ACC112 (cell line): ENCODE measurements at regions not wholly inside any gene's neighbourhood (a gene's known extent, or its start where the extent isn't known, plus 50 kb on each side); places are given as distances from the start of the nearest gene placed in this dataset.

Source experiments
- H2AFZ ChIP-seq: fragments of 200-600 bp; sonication (generic); one replicate; pipeline ENCODE4 v1.6.0; 2017; ENCODE audit warnings: antibody characterized with exemption, low read length; ENCODE audit not compliant: unreplicated experiment
- H3K27ac ChIP-seq: fragments of 200-600 bp; sonication (generic); 2 replicates; pipeline ENCODE4 v1.5.1; 2014; ENCODE audit warnings: low read depth, mild to moderate bottlenecking, antibody characterized with exemption, low read length, moderate library complexity
- H3K27me3 ChIP-seq: fragments of 200-600 bp; sonication (generic); 2 replicates; pipeline ENCODE4 v1.6.1; 2014; ENCODE audit warnings: mild to moderate bottlenecking, antibody characterized with exemption, low read length, moderate library complexity, mixed read lengths; ENCODE audit not compliant: insufficient read depth
- H3K36me3 ChIP-seq: fragments of 200-600 bp; sonication (generic); 2 replicates; pipeline ENCODE4 v1.6.1; 2016; ENCODE audit warnings: mild to moderate bottlenecking, antibody characterized with exemption, low read length, moderate library complexity, mixed read lengths; ENCODE audit not compliant: insufficient read depth
- H3K4me1 ChIP-seq: fragments of 200-600 bp; sonication (generic); one replicate; pipeline ENCODE4 v1.6.1; 2016; ENCODE audit warnings: low read length, mixed read lengths; ENCODE audit not compliant: insufficient read depth, unreplicated experiment, control insufficient read depth
- H3K4me3 ChIP-seq: fragments of 200-600 bp; sonication (generic); 2 replicates; pipeline ENCODE4 v1.5.1; 2014; ENCODE audit warnings: mild to moderate bottlenecking, low read depth, low read length
- H3K79me2 ChIP-seq: fragments of 200-600 bp; sonication (generic); one replicate; pipeline ENCODE4 v1.6.0; 2016; ENCODE audit warnings: low read length; ENCODE audit not compliant: control insufficient read depth, unreplicated experiment, insufficient read depth

DNA sequence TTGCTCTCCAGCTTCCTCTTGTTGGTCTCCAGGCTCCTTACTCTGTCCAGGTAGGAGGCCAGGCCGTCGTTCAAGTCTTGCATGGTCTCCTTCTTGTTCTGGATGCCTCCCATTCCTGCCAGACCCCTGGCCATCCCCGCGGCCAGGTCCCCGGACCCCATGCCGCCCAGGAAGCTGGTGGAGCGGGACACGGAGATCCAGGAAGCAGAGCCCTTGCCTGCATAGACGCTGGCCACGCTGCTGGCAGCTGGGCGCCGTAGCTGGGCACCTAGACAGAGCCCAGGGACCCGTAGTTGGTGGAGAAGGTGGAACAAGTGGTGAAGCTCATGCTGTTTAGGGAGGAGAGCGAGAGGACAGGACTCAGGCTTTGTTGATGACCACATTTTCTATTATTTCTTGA lies 1584.0 kb upstream of the ACO1 start:
- Histone ChIP-seq H3K27ac (no peak overlapping the region), H2AFZ (no peak overlapping the region), H3K79me2 (no peaks in the 10 kb centered on the region), H3K27me3 (no peaks in the 10 kb centered on the region), H3K36me3 (no peaks in the 10 kb centered on the region), H3K4me3 (no peak overlapping the region), H3K4me1 (no peaks in the 10 kb centered on the region)

DNA sequence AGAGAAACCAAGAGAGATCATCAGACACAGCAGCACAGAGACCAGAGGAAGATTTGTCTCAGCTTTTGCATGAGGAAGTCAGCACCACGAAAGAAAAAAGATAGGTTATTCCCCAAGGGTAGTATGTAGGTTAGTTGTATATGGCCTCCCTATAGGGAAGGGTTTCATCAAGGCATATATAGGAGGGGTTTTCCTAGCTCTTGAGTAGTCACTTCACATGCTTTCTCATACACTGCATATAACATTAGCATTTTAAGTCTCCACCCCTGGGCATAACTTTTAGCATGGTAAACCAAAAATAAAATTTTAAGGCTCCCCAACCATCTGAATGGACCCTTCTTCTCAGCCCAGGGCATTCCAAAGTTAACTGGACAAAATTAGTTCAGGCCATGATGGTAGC lies 1571.6 kb upstream of the ACO1 start:
- Histone ChIP-seq H3K79me2 (no peaks in the 10 kb centered on the region), H2AFZ (no peak overlapping the region), H3K4me1 (no peaks in the 10 kb centered on the region), H3K27ac (no peak overlapping the region), H3K36me3 (no peaks in the 10 kb centered on the region), H3K27me3 (no peaks in the 10 kb centered on the region), H3K4me3 (no peak overlapping the region)

DNA sequence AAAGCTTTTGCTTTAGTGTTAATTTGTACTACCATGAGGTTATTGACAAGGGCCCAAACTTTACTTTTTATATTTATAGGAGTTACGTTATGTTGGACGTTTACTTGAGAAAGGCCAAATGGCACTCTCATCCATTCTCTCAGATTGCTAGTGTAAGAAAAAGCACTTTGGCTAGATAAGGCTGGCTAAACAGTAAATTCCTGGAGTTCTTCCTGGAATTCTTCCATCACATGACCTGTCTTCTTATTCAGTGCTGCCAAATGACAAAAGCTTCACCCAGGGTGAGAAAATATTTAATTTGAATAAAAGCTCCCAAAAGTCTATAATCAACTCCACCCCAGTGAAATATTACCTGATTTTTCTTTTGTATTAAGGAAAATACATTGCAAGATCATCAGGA lies 1568.9 kb upstream of the ACO1 start:
- H3K79me2 ChIP-seq: no peaks in the 10 kb centered on the region
- no peak overlapping the region for H3K4me3 ChIP-seq
- no peaks in the 10 kb centered on the region for H3K27me3 ChIP-seq
- no peak overlapping the region for H2AFZ ChIP-seq
- no peak overlapping the region for H3K27ac ChIP-seq
- H3K4me1 ChIP-seq: no peaks in the 10 kb centered on the region
- H3K36me3 ChIP-seq: no peaks in the 10 kb centered on the region

DNA sequence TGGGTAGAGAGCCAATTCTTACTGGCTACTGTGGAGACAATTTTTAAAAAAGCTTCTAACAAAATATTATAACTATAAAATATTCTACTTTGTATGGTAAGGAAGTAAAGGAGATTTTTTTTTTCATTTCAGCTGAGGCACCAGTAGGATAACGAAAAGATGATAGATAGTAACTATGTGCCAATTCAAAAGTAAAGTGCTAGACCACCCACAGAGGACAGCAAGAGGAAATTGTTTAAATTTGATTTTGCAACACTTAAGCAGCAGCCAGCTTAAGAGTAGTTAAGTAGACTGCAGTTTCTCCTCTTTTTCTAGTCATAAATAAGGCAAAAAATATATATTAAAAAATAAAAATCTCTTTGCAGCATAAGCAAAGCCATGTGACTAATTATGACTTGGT lies 1539.3 kb upstream of the ACO1 start:
- Histone ChIP-seq H3K79me2 (no peaks in the 10 kb centered on the region), H3K4me3 (no peak overlapping the region), H2AFZ (no peak overlapping the region), H3K27ac (no peak overlapping the region), H3K4me1 (no peaks in the 10 kb centered on the region), H3K36me3 (no peaks in the 10 kb centered on the region), H3K27me3 (no peaks in the 10 kb centered on the region)

DNA sequence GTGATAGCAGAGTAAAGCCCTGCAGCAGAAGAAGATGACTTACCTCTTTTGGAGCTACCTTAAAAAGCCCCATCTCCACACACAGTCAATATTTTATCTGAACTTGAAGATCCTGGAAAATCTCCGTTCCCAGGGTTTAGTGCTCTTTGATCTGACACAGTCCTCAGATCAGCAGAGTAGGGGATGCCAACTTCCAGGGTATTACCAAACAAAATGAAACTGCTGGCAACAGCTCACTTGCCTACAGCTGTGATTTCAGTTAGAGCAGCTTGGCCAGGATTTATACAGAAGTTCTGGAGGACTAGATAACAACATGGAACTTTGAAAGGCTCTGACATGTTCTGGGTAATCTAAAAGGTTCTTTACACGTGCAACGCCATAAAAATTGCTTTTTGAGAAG lies 1537.8 kb upstream of the ACO1 start:
- no peaks in the 10 kb centered on the region for H3K36me3 ChIP-seq
- H3K4me3 ChIP-seq: no peak overlapping the region
- H3K27ac ChIP-seq: no peak overlapping the region
- H3K27me3 ChIP-seq: no peaks in the 10 kb centered on the region
- no peaks in the 10 kb centered on the region for H3K79me2 ChIP-seq
- H2AFZ ChIP-seq: no peak overlapping the region
- H3K4me1 ChIP-seq: no peaks in the 10 kb centered on the region

DNA sequence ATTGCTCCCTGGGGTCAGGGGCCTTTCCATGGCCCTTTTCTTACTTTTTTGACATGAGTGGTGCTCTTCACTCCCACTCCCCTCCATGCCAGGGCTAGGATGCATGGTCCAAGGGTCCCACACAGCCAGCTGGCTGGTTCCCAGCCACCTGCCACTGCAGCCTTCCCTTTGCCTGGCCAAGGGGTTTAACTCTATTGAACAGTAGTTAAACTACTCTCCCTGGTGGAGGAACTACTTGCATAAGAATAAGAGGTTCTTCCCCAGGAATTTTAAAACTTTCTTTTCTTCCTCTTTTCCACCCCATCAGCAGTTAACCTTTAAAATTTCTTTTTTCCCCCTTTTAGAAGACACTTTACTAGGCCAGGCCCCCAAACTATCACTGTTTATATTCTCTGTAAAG lies 1532.8 kb upstream of the ACO1 start:
- Histone ChIP-seq H3K4me3 (no peak overlapping the region), H3K4me1 (no peaks in the 10 kb centered on the region), H3K27me3 (no peaks in the 10 kb centered on the region), H3K36me3 (no peaks in the 10 kb centered on the region), H2AFZ (no peak overlapping the region), H3K79me2 (no peaks in the 10 kb centered on the region), H3K27ac (no peak overlapping the region)

DNA sequence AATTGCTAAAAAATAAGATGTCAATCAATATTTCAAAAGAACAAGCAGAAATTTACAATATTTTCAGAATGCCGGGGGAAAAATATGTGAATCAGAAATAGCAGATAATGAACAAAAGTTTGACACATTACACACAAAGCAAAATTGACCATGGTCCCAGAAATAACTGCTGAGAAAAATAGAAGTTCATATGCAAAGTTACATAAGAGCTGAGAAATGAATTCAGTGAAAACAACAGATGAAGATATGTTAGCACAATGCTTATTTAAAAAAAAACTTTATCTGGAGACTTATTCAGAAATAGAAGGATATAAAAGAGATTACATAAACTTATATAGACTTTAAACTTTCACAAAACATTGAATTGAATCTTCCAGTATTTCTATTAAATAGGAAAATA lies 1483.7 kb upstream of the ACO1 start:
- Histone ChIP-seq H3K27ac (no peak overlapping the region), H3K4me3 (no peak overlapping the region), H3K27me3 (no peaks in the 10 kb centered on the region), H3K36me3 (no peaks in the 10 kb centered on the region), H2AFZ (no peak overlapping the region), H3K4me1 (no peaks in the 10 kb centered on the region), H3K79me2 (no peaks in the 10 kb centered on the region)

DNA sequence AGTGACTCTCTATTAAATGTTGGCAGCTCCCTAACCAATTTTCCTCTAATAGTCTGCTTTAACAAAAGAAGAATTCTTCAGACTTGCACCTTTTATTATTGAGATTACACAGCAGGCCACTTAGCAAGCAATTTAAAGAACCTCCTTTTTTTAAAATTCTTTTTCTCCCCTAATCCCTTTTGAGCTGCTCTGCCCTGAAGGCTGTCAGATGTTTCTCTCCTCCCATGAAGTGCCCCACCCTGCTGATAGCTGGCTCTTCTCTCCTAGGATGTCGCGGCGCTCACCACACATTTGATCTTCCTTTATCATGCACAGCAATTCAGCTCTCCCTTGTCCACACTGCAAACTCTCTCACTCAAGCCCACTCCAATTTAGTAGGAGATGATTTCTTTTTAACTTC lies 1471.1 kb upstream of the ACO1 start:
- H3K27ac ChIP-seq: no peak overlapping the region
- H3K36me3 ChIP-seq: no peaks in the 10 kb centered on the region
- H2AFZ ChIP-seq: no peak overlapping the region
- H3K79me2 ChIP-seq: no peaks in the 10 kb centered on the region
- H3K27me3 ChIP-seq: no peaks in the 10 kb centered on the region
- no peak overlapping the region for H3K4me3 ChIP-seq
- no peaks in the 10 kb centered on the region for H3K4me1 ChIP-seq

DNA sequence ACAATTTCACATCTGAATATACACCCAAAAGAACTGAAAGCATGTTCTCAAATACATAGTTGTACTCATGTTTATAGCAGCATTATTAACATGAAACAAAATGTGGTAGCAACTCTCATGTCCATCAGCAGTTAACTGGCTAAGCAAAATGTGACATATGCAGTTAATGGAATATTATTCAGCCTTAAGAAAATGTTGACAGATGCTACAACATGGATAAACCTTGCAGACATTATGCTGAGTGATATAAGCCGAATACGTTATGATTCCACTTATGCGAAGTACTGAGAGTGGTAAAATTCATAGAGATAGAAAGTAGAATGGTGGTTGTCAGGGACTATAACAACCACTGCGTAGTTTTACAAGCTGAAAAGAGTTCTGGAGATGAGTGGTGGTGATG lies 1469.0 kb upstream of the ACO1 start:
- H3K27ac ChIP-seq: no peak overlapping the region
- no peaks in the 10 kb centered on the region; the same call in 1 of the 2 replicates for H3K27me3 ChIP-seq

DNA sequence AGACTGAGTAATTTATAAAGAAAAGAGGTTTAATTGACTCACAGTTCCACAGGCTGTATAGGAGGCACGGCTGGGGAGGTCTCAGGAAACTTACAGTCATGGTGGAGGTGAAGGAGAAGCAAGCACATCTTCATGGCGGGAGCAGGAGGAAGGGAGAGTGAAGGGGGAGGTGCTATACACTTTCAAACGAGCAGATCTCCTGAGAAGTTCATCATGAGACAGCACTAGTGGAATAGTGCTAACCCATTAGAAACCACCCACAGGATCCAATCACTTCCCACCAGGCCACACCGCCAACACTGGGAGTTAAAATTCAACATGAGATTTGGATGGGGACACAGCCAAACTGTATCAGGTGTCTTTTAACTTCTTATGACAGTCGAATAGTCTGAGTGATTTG lies 1459.3 kb upstream of the ACO1 start:
- H3K27me3 ChIP-seq: no peaks in the 10 kb centered on the region
- no peak overlapping the region for H3K4me3 ChIP-seq
- no peak overlapping the region for H2AFZ ChIP-seq
- H3K4me1 ChIP-seq: no peaks in the 10 kb centered on the region
- H3K79me2 ChIP-seq: no peaks in the 10 kb centered on the region
- no peak overlapping the region for H3K27ac ChIP-seq
- no peaks in the 10 kb centered on the region for H3K36me3 ChIP-seq

More for the DNA sequence above, 1469.0 kb upstream of the ACO1 start:
- Histone ChIP-seq H3K4me1 (no peaks in the 10 kb centered on the region), H3K4me3 (no peak overlapping the region), H3K79me2 (no peaks in the 10 kb centered on the region), H2AFZ (no peak overlapping the region), H3K36me3 (no peaks in the 10 kb centered on the region)

DNA sequence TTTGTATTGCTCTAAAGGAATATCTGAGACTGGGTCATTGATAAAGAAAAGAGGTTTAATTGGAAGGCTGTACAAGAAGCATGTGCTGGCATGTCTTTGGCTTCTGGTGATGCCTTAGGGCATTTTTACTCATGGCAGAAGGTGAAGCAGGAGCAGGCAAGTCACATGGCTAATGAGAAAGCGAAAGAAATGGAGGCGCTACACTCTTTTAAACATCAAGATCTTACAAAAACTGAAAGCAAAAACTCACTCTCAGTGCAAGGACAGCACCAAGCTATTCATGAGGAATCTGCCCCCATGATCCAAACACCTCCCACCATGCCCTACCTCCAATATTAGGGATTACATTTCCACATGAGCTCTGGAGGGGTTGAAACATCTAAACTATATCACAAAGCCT lies 1458.8 kb upstream of the ACO1 start:
- Histone ChIP-seq H2AFZ (no peak overlapping the region), H3K4me1 (no peaks in the 10 kb centered on the region), H3K27me3 (no peaks in the 10 kb centered on the region), H3K36me3 (no peaks in the 10 kb centered on the region), H3K79me2 (no peaks in the 10 kb centered on the region), H3K27ac (no peak overlapping the region), H3K4me3 (no peak overlapping the region)

DNA sequence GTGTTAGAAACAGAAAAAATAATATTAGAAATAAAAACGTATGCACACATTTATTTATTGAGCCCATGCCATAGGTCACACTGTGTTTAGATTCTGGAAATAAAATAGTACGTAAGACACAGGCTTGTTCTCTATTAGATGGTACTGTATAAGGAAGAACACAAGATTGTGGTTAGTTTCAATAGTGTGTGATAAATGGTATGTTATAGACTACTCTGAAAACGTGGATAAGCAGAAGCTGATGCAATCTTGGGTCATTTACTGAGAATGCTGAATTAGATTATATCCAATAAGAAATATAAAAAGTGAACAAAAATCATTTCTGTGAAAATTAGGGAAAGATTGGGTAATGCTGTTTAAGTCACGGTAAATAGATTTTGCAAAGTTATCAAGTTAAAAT lies 1456.4 kb upstream of the ACO1 start:
- H3K36me3 ChIP-seq: no peaks in the 10 kb centered on the region
- no peak overlapping the region for H3K4me3 ChIP-seq
- no peaks in the 10 kb centered on the region for H3K4me1 ChIP-seq
- H2AFZ ChIP-seq: no peak overlapping the region
- H3K27ac ChIP-seq: no peak overlapping the region
- no peaks in the 10 kb centered on the region for H3K79me2 ChIP-seq
- H3K27me3 ChIP-seq: no peaks in the 10 kb centered on the region
